ENCODE measurements at regions not wholly inside any gene's neighbourhood (a gene's known extent, or its start where the extent isn't known, plus 50 kb on each side); places are given as distances from the start of the nearest gene placed in this dataset.

GRCh38 chr14:98393527-98393926, 878.5 kb downstream of the BCL11B start:
- TF ChIP-seq EZH2 (IDR thresholded peaks at IDR 0.05; ENCODE audit: insufficient read depth, low read length) (no peak), CTCF (IDR thresholded peaks at IDR 0.05; ENCODE audit: insufficient read depth, low read depth, low read length) (no peak)

Data from astrocyte (in vitro differentiated cells and primary cell).